ENCODE measurements at regions not wholly inside any gene's neighbourhood (a gene's known extent, or its start where the extent isn't known, plus 50 kb on each side); places are given as distances from the start of the nearest gene placed in this dataset.

DNA sequence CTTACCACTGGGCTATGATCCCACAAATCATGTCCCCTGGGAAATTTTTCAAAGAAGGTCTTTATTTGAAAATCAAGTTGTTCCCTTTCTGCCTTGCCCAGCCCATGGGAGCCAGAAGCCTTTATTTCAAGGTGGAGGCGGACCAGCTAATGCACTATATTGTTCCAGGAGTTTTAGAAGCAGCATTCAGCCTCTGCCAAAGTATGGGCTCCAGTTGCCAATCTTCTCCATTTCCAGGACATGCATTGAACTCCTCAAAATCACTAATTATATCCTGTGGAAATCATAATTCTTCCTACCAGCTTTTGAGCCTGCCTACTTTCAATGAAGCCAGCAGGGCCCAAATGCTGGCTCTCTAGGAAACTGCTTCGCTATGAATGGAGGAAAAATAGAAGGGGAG is 195.8 kb downstream of the RAD51AP2 start:
- no peak overlapping the region for H3K27ac ChIP-seq
- ATAC-seq (no peak), DNase-seq (no peak)
- TF ChIP-seq, protein P1, sequence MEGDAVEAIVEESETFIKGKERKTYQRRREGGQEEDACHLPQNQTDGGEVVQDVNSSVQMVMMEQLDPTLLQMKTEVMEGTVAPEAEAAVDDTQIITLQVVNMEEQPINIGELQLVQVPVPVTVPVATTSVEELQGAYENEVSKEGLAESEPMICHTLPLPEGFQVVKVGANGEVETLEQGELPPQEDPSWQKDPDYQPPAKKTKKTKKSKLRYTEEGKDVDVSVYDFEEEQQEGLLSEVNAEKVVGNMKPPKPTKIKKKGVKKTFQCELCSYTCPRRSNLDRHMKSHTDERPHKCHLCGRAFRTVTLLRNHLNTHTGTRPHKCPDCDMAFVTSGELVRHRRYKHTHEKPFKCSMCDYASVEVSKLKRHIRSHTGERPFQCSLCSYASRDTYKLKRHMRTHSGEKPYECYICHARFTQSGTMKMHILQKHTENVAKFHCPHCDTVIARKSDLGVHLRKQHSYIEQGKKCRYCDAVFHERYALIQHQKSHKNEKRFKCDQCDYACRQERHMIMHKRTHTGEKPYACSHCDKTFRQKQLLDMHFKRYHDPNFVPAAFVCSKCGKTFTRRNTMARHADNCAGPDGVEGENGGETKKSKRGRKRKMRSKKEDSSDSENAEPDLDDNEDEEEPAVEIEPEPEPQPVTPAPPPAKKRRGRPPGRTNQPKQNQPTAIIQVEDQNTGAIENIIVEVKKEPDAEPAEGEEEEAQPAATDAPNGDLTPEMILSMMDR (IDR thresholded peaks at IDR 0.05), result no peak
- H3K4me1 ChIP-seq, result no peaks in the 10 kb centered on the region
- no peaks in the 10 kb centered on the region for H3K27me3 ChIP-seq
- H3K4me3 ChIP-seq, result no peak overlapping the region
- intact Hi-C loops (cut with DNase I), result no loop called here
- no peaks in the 10 kb centered on the region for H3K36me3 ChIP-seq
- no peaks in the 10 kb centered on the region for H3K9me3 ChIP-seq

DNA sequence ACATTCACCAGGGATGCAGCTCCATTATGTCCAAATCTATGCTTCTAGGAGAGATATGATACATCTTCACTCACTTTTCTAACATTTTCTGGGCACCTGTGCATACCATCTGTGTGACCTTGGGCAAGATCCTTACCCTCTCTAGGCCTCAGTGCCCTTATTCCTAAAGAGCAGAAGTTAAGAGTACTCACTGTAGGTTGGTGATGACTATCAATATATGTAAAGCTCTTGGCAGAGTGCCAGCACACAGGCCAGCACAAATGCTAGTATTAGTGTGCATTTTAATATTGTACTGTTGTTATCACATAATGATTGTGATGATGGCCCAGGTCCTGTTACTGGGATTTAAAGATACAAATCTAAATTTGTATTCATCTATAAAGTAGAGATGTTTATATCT is 199.2 kb downstream of the RAD51AP2 start:
- TF ChIP-seq, protein P1 (IDR thresholded peaks at IDR 0.05), result no peak
- H3K4me1 ChIP-seq, result no peaks in the 10 kb centered on the region
- H3K9me3 ChIP-seq, result no peaks in the 10 kb centered on the region
- intact Hi-C loops (cut with DNase I), result no loop called here
- H3K36me3 ChIP-seq, result no peaks in the 10 kb centered on the region
- no peak for DNase-seq
- H3K4me3 ChIP-seq, result no peak overlapping the region
- no peaks in the 10 kb centered on the region for H3K27me3 ChIP-seq
- ATAC-seq, result no peak
- no peak overlapping the region for H3K27ac ChIP-seq

DNA sequence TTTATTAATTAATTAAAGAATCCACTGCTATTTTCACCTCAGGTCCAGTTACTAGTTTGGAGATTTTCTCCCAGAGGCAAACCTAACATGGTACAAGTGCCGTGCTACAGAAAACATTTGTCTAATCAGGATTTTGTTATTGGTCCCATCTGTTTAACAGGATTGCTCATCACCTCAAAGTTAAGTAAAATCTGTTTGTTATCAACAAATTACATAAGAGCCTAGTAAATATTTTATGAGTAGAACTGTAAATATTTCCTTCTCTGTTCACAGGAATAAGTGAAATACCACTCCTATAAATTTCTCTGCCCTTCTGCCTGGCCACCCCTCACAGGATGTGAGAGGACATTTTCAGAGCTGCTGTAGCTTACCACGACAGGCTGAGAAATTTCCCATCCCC is 200.2 kb downstream of the RAD51AP2 start:
- intact Hi-C loops (cut with DNase I), result no loop called here
- H3K4me1 ChIP-seq, result no peaks in the 10 kb centered on the region
- TF ChIP-seq, protein P1 (IDR thresholded peaks at IDR 0.05), result no peak
- ATAC-seq (no peak), DNase-seq (no peak)
- no peaks in the 10 kb centered on the region for H3K9me3 ChIP-seq
- no peak overlapping the region for H3K4me3 ChIP-seq
- H3K27ac ChIP-seq, result no peak overlapping the region
- H3K27me3 ChIP-seq, result no peaks in the 10 kb centered on the region
- no peaks in the 10 kb centered on the region for H3K36me3 ChIP-seq

DNA sequence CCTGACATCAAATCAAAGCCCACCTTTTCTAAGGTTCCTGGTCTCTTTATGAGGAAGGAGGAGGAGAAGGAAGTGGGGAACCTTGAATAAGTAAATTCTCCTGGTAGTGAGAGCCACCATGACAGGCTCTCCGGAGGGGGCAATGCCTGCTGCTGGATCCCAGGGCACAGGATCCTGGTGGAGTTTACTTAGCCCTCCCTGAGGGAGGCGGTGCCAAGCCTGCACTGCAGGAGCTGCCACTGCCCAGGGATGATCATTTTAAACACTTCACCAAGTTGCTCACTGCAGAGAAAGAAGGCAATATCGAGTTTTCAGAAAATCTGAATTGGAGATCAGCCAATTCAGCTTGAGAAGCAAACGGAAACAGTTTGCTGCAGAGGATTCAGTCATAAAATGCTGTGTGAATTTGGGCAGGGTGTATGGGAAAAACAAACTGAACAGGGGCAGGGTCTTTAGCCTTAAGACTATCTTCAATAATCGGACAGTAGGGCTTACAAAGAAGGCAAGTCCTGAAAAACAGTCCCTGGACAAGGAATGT is 200.7 kb downstream of the RAD51AP2 start:
- Histone ChIP-seq H3K36me3 (no peaks in the 10 kb centered on the region), H3K27ac (no peak overlapping the region), H3K27me3 (no peaks in the 10 kb centered on the region), H3K4me1 (no peaks in the 10 kb centered on the region), H3K9me3 (no peaks in the 10 kb centered on the region), H3K4me3 (no peak overlapping the region)
- ATAC-seq (no peak), DNase-seq (no peak)
- intact Hi-C loops (cut with DNase I), result no loop called here
- TF ChIP-seq, protein P1 (IDR thresholded peaks at IDR 0.05), result no peak

- TF ChIP-seq, protein P1 (IDR thresholded peaks at IDR 0.05), result no peak
- Histone ChIP-seq H3K27ac (no peak overlapping the region), H3K4me1 (no peaks in the 10 kb centered on the region), H3K36me3 (no peaks in the 10 kb centered on the region), H3K27me3 (no peaks in the 10 kb centered on the region), H3K4me3 (no peak overlapping the region), H3K9me3 (no peaks in the 10 kb centered on the region)
- ATAC-seq, result no peak
- intact Hi-C loops (cut with DNase I), result no loop called here
- no peak for DNase-seq
These were observed 205.0 kb downstream of the RAD51AP2 start for GRCh38 chr2:17313261-17313660.

Measured in left lung (tissue), 4 donors.